HTR-8/SVneo (cell line): ENCODE measurements at regions not wholly inside any gene's neighbourhood (a gene's known extent, or its start where the extent isn't known, plus 50 kb on each side); places are given as distances from the start of the nearest gene placed in this dataset.
A peak's percentile ranks its signal among the peaks of the same experiment; 100 is the strongest.
"Not testable (repeated sequence)": the region's sequence is repeated elsewhere in the genome, so short reads cannot be mapped to it uniquely, and the experiment has no call there.

Experiments used
- DNase-seq: peaks from one replicate; pipeline ENCODE4 v3.0.0; 2011; ENCODE audit warnings: low spot score, mixed read lengths; ENCODE audit not compliant: insufficient read length
- FAIRE-seq: peaks from 2 replicates; lab custom pipeline; 2011; peaks lifted over from hg19 to GRCh38; lab: Jason Lieb, UNC

DNA sequence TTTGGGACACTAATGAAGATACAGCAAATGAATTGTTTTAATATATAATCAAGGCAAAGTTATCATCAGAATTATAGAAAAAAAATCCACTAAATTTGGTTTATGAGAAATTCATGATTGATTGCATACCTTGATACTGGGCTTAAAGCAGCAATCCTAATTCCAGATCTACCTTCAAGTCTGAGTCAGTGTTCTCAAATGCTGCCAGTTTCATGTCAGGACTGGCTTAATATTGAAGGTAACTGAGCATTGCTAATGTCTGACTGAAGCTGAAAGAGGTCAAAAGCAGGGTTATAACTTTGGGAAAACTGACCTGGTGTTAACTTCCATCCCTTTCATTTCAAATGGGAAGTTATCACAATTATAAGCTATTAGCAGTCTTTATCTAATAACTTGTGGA is 618.8 kb upstream of the SEMA6D start:
- FAIRE-seq, result not testable (repeated sequence)

DNA sequence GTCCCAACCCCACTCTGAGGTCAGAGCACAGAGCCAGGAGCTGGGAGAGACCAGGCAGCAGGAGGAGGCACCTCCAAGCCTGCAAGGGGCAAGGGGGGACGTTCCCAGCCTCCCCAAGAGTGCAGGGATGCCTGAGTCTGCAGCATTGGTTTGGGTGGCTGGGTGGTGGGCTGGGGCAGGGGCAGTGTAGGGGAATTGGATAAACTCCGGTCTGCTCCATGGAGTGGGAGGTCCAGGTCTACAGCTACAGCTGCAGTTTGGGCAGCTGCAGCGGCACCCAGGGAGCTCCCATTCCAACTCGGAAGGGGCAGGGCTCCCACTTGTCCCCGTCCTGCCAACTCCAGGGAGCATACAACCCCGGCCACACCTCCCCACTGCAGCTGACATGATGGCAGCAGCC is 617.5 kb upstream of the SEMA6D start:
- DNase-seq, FAIRE-seq: not testable (repeated sequence)

More for the DNA sequence above, 618.8 kb upstream of the SEMA6D start:
- DNase-seq, result not testable (repeated sequence)

DNA sequence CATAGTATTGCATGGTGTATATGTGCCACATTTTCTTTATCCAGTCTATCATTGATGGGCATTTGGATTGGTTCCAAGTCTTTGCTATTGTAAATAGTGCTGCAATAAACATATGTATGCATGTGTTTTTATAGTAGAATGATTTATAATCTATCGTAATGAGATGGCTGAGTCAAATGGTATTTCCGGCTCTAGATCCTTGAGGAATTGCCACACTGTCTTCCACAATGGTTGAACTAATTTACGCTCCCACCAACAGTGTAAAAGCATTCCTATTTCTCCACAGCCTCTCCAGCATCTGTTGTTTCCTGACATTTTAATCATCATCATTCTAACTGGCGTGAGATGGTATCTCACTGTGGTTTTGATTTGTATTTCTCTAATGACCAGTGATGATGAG is 608.5 kb upstream of the SEMA6D start:
- FAIRE-seq, DNase-seq: not testable (repeated sequence)

DNA sequence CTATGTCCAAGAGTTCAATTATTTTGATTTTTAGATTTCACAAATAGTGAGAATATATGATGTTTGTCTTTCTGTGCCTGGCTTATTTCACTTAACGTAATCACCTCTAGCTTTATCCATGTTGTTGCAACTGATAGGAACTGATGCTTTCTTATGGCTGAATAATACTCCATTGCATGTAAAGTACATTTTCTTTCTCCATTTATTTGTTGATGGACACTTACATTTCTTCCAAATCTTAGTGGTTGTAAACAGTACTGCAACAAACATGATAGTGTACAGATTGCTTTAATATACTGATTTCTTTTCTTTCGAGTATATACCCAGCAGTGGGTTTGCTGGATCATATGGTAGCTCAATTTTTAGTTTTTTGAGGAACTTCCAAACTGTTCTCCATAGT is 600.6 kb upstream of the SEMA6D start:
- no peak for DNase-seq
- FAIRE-seq, result no peak

DNA sequence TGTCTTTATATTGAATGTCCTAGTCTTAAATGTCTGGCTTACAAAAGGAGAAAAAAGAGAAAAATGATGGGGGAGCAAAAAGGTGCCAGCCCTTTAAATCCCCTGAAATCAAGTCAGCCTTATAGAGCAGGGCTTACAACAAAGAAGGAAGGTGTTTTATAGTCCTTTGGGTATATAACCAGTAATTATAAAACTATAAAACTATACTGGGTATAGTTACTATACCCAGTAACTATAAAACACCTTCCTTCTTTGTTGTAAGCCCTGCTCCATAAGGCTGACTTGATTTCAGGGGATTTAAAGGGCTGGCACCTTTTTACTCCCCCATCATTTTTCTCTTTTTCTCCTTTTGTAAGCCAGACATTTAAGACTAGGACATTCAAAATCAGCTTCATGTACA is 598.0 kb upstream of the SEMA6D start:
- DNase-seq (no peak), FAIRE-seq (no peak)

DNA sequence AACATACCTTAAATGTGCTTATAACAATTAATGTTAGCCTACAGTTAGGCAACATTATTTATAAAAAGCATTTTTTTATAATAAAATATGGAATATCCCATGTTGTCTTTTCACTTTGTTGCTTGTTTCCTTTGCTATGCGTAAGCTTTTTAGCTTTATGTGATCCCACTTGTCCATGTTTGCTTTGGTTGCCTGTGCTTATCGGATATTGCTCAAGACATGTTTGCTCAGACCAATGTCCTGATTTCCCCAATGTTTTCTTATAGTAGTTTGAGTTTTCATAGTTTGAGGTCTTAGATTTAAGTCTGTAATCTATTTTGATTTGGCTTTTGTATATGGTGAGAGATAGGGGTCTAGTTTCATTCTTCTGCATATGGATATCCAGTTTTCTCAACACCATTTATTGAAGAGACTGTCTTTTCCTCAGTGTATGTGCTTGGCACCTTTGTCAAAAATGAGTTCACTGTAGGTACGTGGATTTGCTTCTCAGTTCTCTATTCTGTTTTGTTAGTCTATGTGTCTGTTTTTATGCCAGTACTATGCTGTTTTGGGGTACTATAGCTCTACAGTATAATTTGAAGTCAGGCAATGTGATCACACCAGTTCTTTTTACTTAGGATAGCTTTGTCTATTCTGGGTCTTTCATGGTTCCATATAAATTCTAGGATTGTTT is 592.7 kb upstream of the SEMA6D start:
- FAIRE-seq, result no peak
- DNase-seq, result no peak

DNA sequence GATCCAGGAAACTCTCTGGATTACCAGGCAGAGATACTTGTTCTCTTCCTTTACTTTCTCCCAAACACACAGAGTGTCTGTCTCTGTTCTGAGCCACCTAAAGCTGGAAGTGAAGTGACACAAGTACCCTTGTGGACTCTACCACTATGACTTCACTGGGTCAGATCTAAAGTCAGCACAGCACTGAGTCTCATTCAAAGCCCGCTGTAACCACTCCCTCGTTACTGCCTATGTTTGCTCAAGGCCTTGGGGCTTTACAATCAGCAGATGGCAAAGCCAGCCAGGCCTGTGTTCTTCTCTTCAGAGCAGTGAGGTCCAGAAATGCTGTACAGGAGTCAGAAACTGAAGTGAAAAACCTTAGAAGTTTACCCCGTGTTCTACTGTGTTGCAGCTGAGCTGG is 588.3 kb upstream of the SEMA6D start:
- FAIRE-seq (no peak), DNase-seq (no peak)

DNA sequence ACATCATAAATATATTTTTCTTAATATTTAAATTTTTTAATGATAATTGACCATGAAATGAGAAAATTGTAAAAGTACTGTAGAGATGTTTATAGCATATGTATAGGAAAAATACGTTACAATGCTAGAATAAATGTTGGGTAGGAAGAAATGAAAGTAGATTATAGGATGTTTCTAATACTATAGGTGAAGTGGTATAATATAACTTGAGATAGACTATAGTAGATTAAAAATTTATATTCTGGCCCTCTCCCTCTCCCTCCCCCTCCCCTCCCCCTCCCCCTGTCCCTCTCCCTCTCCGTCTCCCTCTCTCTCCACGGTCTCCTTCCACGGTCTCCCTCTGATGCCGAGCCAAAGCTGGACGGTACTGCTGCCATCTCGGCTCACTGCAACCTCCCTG is 585.9 kb upstream of the SEMA6D start:
- DNase-seq, FAIRE-seq: not testable (repeated sequence)

DNA sequence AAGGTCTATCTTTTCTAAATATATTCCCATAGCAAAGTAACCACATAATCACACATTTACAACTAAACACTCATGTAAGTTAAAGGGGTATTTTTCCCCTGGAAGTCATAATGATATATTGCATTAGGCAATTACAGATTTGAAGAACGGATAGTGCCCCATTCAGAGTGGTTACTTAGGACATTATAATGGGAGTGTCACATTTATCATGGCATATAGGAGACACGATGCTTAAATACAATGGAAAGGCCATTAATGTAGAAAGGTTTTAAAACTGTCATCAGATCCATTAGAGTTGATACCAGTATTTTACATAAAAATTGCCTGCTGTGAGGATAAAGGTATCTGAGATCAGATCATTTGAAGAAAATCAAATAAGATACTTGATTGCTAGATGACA is 582.0 kb upstream of the SEMA6D start:
- DNase-seq (no peak), FAIRE-seq (no peak)

DNA sequence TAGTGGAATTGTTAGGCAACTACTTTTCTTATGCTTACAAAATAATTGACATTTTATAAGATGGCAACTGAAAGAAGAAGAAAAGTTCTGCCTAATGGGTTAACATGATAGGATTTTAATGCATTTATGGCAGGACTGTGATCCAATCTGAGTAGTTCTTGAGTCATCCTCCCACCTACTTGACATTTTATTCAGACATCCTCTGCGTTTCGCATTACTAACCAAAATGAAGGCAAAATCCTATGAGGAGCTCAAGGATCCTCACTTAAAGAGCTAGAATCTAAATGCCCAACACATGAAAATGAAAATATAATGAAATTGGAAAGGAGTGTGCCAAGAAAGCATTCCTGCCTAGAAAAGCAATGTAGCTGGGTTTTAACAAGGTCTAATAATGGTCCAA is 581.1 kb upstream of the SEMA6D start:
- DNase-seq (no peak), FAIRE-seq (no peak)

DNA sequence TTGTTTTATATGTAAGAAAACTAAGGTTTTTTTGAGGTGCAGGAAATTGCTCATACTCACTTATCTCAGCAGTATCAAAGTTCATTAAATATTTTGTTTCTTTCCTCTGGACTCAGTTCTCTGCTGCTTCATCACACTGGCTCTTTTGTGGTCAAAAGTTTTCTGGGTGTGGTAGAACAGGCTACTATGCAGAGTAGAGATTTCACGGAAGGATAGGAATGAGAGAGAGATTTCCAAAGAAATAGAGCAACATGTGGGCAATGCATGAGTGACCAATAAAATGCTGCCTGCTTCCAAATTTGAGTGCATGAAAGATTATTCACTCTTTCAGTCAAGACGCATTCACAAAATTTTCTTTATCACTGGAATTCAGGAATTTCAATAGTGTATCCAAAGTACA is 577.3 kb upstream of the SEMA6D start:
- DNase-seq (no peak), FAIRE-seq (no peak)

DNA sequence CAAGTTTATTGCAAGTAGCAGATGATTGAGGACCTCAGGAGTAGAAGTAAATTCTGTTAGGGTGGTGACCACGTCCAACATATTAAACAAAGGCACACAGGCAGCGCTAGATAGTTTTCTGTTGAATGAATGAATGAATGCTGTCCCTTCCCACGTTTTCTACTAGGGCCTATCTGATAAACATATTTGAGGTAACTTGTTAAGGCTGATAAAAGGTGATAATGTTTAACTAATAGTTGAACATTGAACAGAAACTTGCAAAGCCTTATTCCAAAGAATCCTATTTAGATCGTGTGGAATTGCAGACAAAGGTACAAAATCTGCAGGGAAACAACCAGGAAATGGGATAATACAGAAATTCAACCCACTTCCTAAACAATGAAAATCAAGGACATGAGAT is 559.5 kb upstream of the SEMA6D start:
- FAIRE-seq (no peak), DNase-seq (no peak)

DNA sequence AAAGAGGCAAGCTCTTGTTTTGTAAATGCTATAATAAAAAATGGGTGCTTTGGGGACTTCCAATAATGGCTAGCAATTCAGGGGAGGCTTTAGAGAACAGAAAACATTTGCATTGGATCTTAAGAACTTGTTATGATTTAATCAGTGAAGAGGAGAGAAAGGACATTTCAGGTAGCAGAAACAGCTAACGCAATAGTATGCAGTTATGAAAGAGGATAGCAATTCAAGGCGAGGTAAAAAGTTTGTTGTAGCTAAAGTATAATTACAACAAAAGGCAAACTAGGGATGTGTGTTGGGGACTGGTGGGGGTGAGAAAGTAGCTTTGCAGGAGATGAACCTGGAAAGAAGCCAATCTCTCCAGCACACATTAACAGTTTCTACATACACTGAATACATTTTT is 558.7 kb upstream of the SEMA6D start:
- no peak for FAIRE-seq
- no peak for DNase-seq

DNA sequence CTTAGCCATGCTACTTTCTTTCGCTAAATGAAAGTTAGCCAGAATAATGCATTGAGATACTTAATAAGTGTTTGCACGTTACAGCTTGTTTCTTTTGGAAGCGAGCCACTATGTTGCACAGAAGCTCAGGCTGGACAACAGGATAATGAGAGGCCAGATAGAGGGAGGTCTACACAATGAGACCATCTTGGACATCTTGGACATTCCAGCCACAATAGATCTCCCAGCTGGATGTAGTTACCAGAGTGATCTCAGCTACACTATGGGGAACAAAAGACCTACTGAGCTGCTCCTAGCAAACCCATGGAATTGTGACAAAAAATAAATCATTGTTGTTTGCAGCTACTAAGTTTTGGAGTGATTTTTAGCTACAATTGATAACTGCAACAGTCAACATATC is 540.1 kb upstream of the SEMA6D start:
- DNase-seq, result no peak
- no peak for FAIRE-seq

DNA sequence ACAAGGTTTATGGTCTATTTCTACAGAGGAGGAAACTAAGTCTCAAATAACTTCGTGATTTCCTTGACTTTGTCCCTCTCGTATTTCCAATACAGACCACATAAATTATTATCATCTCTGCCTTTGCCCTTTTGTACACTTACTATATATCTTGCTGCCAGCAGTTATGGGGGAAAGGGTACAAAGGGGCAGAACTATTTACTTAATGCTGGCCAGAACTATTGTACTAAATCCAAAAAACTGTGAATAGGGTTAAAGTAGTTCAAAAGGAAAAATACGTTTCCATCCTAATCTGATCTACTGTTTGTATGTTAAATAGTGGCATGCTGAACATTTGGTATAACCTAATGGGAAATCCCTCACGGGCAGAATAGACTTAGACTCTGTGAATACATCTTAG is 537.3 kb upstream of the SEMA6D start:
- FAIRE-seq, result no peak
- no peak for DNase-seq

DNA sequence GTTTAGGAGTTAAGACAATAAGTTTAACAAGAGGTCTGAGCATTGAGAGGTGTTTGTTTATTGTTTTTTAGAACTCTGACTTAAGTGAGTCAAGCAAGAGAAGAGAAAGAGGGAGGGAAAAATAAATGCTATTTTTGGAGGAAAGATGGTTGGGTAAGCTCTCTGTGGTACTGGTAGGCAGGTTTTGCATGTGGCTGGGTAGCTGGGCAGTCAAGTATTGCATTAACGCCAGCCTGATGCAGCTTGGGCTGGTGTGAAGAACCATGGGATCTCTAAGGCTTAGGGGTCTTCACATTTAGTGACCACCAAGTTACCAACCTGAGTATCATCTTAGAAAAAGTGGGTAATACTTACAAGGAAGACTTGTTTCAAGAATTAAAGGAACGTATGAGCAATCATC is 534.5 kb upstream of the SEMA6D start:
- FAIRE-seq (no peak), DNase-seq (no peak)

DNA sequence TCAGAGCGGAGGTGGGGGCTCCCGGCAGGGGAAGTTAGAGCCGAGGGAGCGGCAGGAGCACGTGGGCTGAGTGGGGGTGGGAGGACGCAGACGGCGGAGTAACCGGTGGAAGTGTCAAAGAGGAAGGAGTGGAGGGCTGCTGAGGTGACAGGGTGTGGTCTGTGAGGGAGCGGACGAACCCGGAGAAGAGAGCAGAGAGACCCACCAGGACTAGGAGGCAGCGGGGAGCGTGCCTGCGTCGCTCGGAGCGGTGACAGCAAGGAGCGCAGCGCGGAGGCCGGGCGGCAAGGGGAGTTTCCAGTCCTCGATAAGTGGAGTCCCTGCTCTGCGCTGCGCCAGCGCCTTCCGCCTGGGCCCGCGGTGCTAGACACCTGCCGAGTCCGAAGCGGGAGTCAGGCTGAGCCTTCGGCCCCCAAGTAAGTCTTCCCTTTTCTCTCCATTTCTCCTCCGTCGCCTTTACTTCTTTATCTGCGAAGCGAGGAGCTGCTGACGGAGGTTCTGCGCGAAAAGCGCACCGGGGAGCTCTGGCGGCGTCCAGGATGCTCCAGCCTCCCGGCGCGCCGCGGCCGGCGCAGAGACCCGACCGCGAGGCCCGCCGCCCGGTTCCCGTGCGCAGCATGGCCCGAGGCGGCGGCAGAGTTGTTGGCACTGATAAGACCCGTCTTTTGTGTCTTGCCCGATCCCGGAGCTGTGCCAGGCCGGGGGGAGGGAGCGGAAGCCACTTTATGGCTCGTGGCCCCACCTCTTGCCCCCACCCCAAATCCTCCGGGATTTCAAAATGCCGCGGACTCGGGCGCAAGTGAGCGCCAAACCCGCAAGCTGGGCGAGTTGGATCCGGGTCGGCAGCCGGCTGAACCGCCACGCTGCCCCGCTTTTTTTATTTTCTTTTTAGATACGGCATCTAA is 533.0 kb upstream of the SEMA6D start:
- DNase-seq (peak; percentile 14), FAIRE-seq (no peak)

DNA sequence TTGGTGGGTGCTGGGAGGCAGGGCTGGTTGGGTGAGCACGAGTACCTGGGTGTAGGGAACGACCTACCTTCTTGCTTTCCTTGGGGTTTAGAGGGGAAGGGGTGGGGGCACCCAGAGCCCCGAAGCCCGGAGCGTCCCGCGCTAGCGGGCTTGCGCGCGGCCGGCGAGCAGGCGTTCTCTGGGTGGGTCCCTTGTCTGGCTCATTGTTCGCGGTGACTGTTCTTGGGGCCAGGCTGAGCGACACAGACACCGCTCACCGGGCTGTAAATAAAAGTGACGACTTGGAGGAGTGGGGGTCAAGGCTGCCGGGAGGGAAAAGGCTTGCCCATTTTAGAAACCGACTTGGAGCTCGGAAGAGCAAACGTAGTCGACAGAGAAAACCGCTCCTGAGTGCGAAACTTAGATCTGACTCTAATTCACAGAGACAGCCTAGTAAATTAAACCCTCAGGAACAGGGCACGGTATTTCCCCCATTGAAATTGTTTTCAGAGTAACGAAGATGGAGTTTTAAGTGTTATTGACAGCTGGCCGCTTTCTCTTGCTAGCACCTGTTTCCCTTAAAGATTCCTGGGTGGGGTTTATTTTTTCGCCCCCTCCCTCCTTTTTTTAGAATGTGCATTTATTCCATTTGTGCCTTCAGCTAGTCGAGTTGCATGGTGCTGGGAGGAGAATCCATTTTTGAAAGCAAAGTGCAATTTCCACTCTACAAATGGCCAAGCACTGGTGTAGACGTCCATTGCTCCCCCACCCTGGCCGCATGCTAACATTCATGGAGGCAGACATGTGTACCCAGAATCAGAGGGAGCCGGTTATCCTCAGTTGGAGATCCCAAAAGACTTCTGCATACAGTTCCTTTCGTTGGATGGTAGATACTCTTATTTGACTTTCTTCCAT is 532.1 kb upstream of the SEMA6D start:
- peak; percentile 8 for DNase-seq
- FAIRE-seq, result no peak

DNA sequence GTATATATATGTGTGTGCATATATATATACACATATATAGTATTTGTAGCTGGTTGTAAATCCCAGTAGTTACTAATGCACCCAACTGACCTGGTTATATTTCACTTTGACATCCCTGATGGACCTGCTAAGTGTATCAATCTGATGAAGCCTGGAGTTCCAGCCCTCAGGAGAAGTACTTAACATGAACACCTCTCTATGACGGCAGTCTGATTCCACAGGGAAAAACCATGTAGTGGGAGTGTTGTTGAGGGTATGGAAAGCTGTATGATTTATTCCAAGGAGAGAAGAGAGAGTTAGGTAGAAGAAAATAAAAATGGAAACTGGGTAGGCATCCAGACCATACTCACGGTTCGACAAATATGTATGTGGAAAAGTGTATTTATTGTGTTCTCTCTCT is 531.2 kb upstream of the SEMA6D start:
- FAIRE-seq (no peak), DNase-seq (no peak)

DNA sequence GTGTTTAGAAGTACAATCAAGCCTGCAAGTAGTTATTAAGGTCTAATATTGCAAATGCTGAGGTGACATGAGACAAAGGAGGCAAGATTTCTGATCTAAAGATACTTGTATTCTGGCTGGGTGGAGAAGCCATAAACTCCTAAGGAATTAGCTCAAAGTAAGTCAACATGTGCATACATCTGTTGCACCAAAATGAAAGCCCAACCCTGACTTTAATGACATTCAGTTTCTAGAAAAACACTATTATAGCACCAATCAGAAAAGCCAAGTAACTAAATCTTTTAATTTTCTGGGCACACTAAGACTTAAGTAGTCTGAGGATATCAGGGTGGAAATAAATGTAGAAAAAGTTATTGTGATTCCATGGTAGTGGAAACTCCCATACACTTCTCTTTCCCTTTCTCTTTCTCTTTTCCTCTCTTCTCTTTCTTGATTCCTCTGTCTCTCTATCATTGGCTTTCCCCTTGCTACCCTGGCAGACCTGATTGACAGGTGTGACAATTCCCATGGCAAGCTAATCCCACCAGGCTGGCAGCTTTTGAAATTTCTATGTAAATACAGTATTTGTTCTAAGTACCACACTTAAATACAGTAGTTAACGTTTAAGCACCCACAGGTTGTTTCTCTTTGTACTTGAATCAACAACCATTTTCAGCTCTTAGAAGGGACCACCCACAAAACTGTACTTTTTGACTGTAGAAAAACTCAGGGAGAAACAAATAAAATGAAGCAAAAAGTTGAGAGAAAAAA is 528.4 kb upstream of the SEMA6D start:
- FAIRE-seq (no peak), DNase-seq (no peak)
